ENCODE measurements at regions not wholly inside any gene's neighbourhood (a gene's known extent, or its start where the extent isn't known, plus 50 kb on each side); places are given as distances from the start of the nearest gene placed in this dataset.

DNA sequence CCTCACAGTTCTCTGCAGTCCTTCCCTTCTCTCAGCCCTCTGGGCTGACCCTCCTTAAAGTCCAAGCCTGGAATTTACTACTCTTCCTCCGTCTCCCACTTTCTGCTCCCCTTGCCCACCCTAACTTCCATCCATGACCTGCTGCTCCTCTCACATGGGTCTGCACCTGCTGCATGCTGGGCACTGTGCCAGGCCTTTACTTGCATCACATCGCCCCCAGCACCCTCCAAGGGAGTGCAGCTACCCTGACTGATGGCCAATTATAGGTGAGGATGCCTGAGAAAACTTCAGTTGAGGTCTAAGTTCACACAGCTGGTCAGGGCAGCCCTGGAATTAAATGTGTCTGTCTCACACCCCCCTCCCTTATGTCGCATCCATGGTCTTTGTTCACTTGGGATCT lies 53.6 kb upstream of the ZPBP start:
- in situ Hi-C loops (cut with MboI; ENCODE audit: low pct_unique_long_range_greater_than_20kb, low sequenced_read_pairs, unreplicated experiment), result loop anchor here (25.0 kb wide), 1 partner anchor 216 kb away; no protein-coding TSS in a partner anchor
- no peak for DNase-seq (ENCODE audit: low spot score)

GRCh38 chr7:50145801-50146338 lies 52.8 kb upstream of the ZPBP start:
- in situ Hi-C loops (cut with MboI; ENCODE audit: low pct_unique_long_range_greater_than_20kb, low sequenced_read_pairs, unreplicated experiment), result loop anchor here (25.0 kb wide), 1 partner anchor 216 kb away; no protein-coding TSS in a partner anchor
- TF ChIP-seq, protein P1, sequence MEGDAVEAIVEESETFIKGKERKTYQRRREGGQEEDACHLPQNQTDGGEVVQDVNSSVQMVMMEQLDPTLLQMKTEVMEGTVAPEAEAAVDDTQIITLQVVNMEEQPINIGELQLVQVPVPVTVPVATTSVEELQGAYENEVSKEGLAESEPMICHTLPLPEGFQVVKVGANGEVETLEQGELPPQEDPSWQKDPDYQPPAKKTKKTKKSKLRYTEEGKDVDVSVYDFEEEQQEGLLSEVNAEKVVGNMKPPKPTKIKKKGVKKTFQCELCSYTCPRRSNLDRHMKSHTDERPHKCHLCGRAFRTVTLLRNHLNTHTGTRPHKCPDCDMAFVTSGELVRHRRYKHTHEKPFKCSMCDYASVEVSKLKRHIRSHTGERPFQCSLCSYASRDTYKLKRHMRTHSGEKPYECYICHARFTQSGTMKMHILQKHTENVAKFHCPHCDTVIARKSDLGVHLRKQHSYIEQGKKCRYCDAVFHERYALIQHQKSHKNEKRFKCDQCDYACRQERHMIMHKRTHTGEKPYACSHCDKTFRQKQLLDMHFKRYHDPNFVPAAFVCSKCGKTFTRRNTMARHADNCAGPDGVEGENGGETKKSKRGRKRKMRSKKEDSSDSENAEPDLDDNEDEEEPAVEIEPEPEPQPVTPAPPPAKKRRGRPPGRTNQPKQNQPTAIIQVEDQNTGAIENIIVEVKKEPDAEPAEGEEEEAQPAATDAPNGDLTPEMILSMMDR (IDR thresholded peaks at IDR 0.05; ENCODE audit: extremely low read depth, insufficient read depth, missing control alignments), result no peak
- no peak for DNase-seq (ENCODE audit: low spot score)

More for the DNA sequence above, 53.6 kb upstream of the ZPBP start:
- TF ChIP-seq, protein P1 (IDR thresholded peaks at IDR 0.05; ENCODE audit: extremely low read depth, insufficient read depth, missing control alignments), result no peak

DNA sequence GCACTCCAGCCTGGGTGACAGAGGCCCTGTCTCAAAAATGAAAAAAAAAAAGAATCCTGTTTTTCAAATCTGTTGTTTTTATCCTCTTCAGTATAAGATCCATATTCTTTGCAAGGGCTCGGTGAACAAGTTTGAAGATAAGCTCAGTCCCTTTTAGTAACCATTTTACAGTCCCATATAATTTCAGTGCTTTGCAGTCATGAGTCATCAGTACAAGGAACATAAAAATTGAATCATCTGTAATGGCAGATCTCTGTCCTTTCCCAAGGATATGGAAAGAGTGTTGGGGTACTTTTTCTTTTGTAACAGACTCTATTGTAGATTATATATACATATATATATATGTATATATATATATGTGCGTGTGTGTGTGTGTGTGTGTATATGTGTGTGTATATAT lies 52.2 kb upstream of the ZPBP start:
- in situ Hi-C loops (cut with MboI; ENCODE audit: low pct_unique_long_range_greater_than_20kb, low sequenced_read_pairs, unreplicated experiment), result loop anchor here (25.0 kb wide), 1 partner anchor 217 kb away; no protein-coding TSS in a partner anchor
- DNase-seq (ENCODE audit: low spot score), result no peak
- TF ChIP-seq, protein P1 (IDR thresholded peaks at IDR 0.05; ENCODE audit: extremely low read depth, insufficient read depth, missing control alignments), result no peak
